ENCODE measurements at regions not wholly inside any gene's neighbourhood (a gene's known extent, or its start where the extent isn't known, plus 50 kb on each side); places are given as distances from the start of the nearest gene placed in this dataset.
A peak's percentile ranks its signal among the peaks of the same experiment; 100 is the strongest.

- Histone ChIP-seq H2BK120ac (replicated peaks; ENCODE audit: low read depth, low read length) (no peak overlapping the region), H3K4me3 (ENCODE audit: extremely low read depth in 1 of 4, insufficient read depth in 2 of 4, low read depth in 3 of 4, low read length in 4 of 4) (no peak overlapping the region), H4K91ac (replicated peaks; ENCODE audit: insufficient read length, low read length) (no peak overlapping the region), H3K36me3 (ENCODE audit: control insufficient read depth in 2 of 4, insufficient read depth in 4 of 4, low read length in 3 of 4) (no peaks in the 10 kb centered on the region), H2AFZ (ENCODE audit: low read length) (no peak overlapping the region), H3K27me3 (replicated peaks in 1 of 4; ENCODE audit: control insufficient read depth in 3 of 4, extremely low read depth in 1 of 4, insufficient read depth in 3 of 4, low read length in 3 of 4) (no peaks in the 10 kb centered on the region), H3K14ac (ENCODE audit: insufficient read length) (no peak overlapping the region), H3K18ac (ENCODE audit: extremely low read depth, low read length) (peak overlapping the region; percentile 32; the same call in 1 of the 2 replicates), H3K4me2 (ENCODE audit: insufficient read depth in 1 of 2, low read depth in 2 of 2, low read length in 2 of 2) (no peak overlapping the region), H3K79me2 (ENCODE audit: control insufficient read depth in 1 of 2, insufficient read depth in 2 of 2, low read length in 2 of 2) (no peaks in the 10 kb centered on the region), H4K5ac (ENCODE audit: insufficient read length, low read depth, low read length) (no peak overlapping the region), H3K9ac (replicated peaks in 1 of 4; ENCODE audit: extremely low read depth in 1 of 4, low read depth in 3 of 4, low read length in 3 of 4) (no peak overlapping the region), H3K4ac (replicated peaks; ENCODE audit: insufficient read length, low read depth, low read length) (no peak overlapping the region), H3K23ac (ENCODE audit: insufficient read length) (no peak overlapping the region), H4K20me1 (replicated peaks in 1 of 2; ENCODE audit: control insufficient read depth in 1 of 2, insufficient read depth in 2 of 2, low read length in 2 of 2) (no peaks in the 10 kb centered on the region), H3K79me1 (ENCODE audit: low read depth, low read length) (no peaks in the 10 kb centered on the region), H2BK20ac (ENCODE audit: low read length) (no peak overlapping the region), H2AK5ac (ENCODE audit: low read depth, low read length) (no peak overlapping the region), H3K23me2 (ENCODE audit: low read depth, low read length) (no peaks in the 10 kb centered on the region), H3K4me1 (replicated peaks in 1 of 4; ENCODE audit: control insufficient read depth in 3 of 4, insufficient read depth in 4 of 4, low read length in 3 of 4) (peaks cover 7 to 31% (median 21%) of the 10 kb centered on the region in 4 experiments), H2BK12ac (ENCODE audit: low read depth, low read length) (0 out of 2 replicates have a peak overlapping the region, but pooled peaks have one; percentile 1), H3K27ac (ENCODE audit: low read depth, low read length) (no peak overlapping the region), H3K9me3 (ENCODE audit: insufficient read depth in 2 of 2, low read depth in 1 of 2, low read length in 1 of 2) (no peaks in the 10 kb centered on the region), H4K8ac (ENCODE audit: extremely low read depth, insufficient read depth, low read length) (no peak overlapping the region), H3K56ac (replicated peaks; ENCODE audit: insufficient read length, low read depth, low read length) (no peak overlapping the region), H2BK5ac (ENCODE audit: low read depth, low read length) (peak overlapping the region; percentile 64; the same call in 1 of the 2 replicates), H2BK15ac (ENCODE audit: low read length) (no peak overlapping the region)
- DNase-seq (ENCODE audit: low read depth in 1 of 2, low spot score in 2 of 2) (no peak), FAIRE-seq (no peak)
- WGBS, 2 experiments (ENCODE audit: extremely low coverage in 1 of 2, insufficient coverage in 1 of 2, insufficient read length in 1 of 2, insufficient replicate concordance in 2 of 2, low coverage in 1 of 2, low lambda C conversion rate in 2 of 2, missing lambda C conversion rate in 1 of 2): 73% methylated on average over 6 of the region's 6 CpGs; no CpG with 5 or more reads in 1 of the 2 experiments
- CTCF ChIA-PET (ENCODE audit: partially characterized antibody): interaction anchor here (0.9 to 2.0 kb wide), 3 partner anchors 30 to 460 kb away, joined by 3 to 4 read pairs (median 4); no protein-coding TSS in a partner anchor
- POLR2A ChIA-PET (ENCODE audit: partially characterized antibody): interaction anchor here (0.8 kb wide), 1 partner anchor 11 kb away, joined by 3 read pairs; no protein-coding TSS in a partner anchor
- no peak for TF ChIP-seq EP300 (IDR thresholded peaks at IDR 0.05; ENCODE audit: borderline replicate concordance in 1 of 2, low read depth in 2 of 2, low read length in 2 of 2)
- TF ChIP-seq RNF2 (IDR thresholded peaks at IDR 0.05; ENCODE audit: borderline replicate concordance, low read depth, low read length, missing control alignments, poor library complexity, severe bottlenecking): no peak
- no peak for TF ChIP-seq HDAC6 (IDR thresholded peaks at IDR 0.05; ENCODE audit: low read depth, low read length)
- no peak for TF ChIP-seq CTCF (IDR thresholded peaks at IDR 0.05; ENCODE audit: control extremely low read depth in 1 of 3, insufficient read depth in 1 of 3, low read depth in 1 of 3, low read length in 3 of 3)
- TF ChIP-seq USF2 (IDR thresholded peaks at IDR 0.05; ENCODE audit: low read length): peak; percentile 83
- TF ChIP-seq ASH2L (IDR thresholded peaks at IDR 0.05; ENCODE audit: low read length): no peak
- no peak for TF ChIP-seq JUN (IDR thresholded peaks at IDR 0.05; ENCODE audit: low read depth, low read length)
- no peak for TF ChIP-seq NRF1 (IDR thresholded peaks at IDR 0.05; ENCODE audit: low read depth, low read length)
- TF ChIP-seq CBX5 (IDR thresholded peaks at IDR 0.05; ENCODE audit: low read depth, low read length): no peak
- TF ChIP-seq BCL11A (IDR thresholded peaks at IDR 0.05; ENCODE audit: low read depth in 2 of 2, low read length in 2 of 2): no peak
Observed at GRCh38 chr12:131620520-131620919, 90.4 kb upstream of the SFSWAP start.

Data from H1 (cell line).